ENCODE measurements at regions not wholly inside any gene's neighbourhood (a gene's known extent, or its start where the extent isn't known, plus 50 kb on each side); places are given as distances from the start of the nearest gene placed in this dataset.
A peak's percentile ranks its signal among the peaks of the same experiment; 100 is the strongest.

DNA sequence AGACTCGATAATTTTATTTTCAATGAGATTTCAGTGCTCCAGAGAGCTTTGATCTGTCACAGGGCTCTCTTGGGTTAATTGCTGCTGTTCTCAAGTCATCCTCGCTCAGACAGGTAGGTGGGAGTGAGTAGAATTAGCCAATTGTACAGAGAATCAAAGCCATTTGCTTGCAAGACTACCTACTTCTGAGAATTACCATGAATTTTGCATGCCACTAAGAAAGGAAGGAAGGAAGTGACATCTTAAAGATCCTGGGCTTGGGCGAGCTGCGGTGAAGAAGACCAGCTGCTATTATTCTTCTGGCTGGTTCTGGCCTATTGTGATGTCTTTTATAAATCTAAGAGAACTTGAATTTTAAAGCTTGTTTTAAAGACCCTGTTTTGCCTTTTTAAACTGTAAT is 154.1 kb upstream of the LPP start:
- no peak overlapping the region for H3K4me3 ChIP-seq (ENCODE audit: low read length in 3 of 3)
- no peaks in the 10 kb centered on the region for H3K9me3 ChIP-seq (ENCODE audit: control insufficient read depth in 2 of 3, insufficient read depth in 1 of 3, low read length in 3 of 3)
- no peak overlapping the region for H3K27ac ChIP-seq (ENCODE audit: low read depth in 2 of 2, low read length in 2 of 2)
- FAIRE-seq, result no peak
- peak in 1 of 5 donors; percentile 27 for DNase-seq
- no peaks in the 10 kb centered on the region for H3K36me3 ChIP-seq (ENCODE audit: control insufficient read depth in 2 of 3, insufficient read depth in 3 of 3, low read length in 3 of 3)
- intact Hi-C loops (cut with DNase I), result no loop called here
- H3K27me3 ChIP-seq (ENCODE audit: control insufficient read depth, insufficient read depth, low read length), result no peaks in the 10 kb centered on the region
- peaks cover 0 to 12% (median 3%) of the 10 kb centered on the region in 3 donors for H3K4me1 ChIP-seq (ENCODE audit: control insufficient read depth in 2 of 3, insufficient read depth in 2 of 3, low read depth in 1 of 3, low read length in 3 of 3)
- no peak for TF ChIP-seq CTCF (IDR thresholded peaks at IDR 0.05; ENCODE audit: borderline replicate concordance, extremely low read depth, insufficient read depth)
- no peak overlapping the region for H3K9ac ChIP-seq (ENCODE audit: low read length in 3 of 3)

- no peaks in the 10 kb centered on the region for H3K36me3 ChIP-seq (ENCODE audit: control insufficient read depth in 2 of 3, insufficient read depth in 3 of 3, low read length in 3 of 3)
- no peak for TF ChIP-seq CTCF (IDR thresholded peaks at IDR 0.05; ENCODE audit: borderline replicate concordance, extremely low read depth, insufficient read depth)
- no peaks in the 10 kb centered on the region for H3K9me3 ChIP-seq (ENCODE audit: control insufficient read depth in 2 of 3, insufficient read depth in 1 of 3, low read length in 3 of 3)
- no peak overlapping the region for H3K4me3 ChIP-seq (ENCODE audit: low read length in 3 of 3)
- H3K27me3 ChIP-seq (ENCODE audit: control insufficient read depth, insufficient read depth, low read length), result no peaks in the 10 kb centered on the region
- H3K4me1 ChIP-seq (ENCODE audit: control insufficient read depth in 2 of 3, insufficient read depth in 2 of 3, low read depth in 1 of 3, low read length in 3 of 3), result peaks cover 0 to 12% (median 3%) of the 10 kb centered on the region in 3 donors
- H3K9ac ChIP-seq (ENCODE audit: low read length in 3 of 3), result no peak overlapping the region
- DNase-seq (peak in 1 of 5 donors; percentile 46), FAIRE-seq (no peak)
- H3K27ac ChIP-seq (ENCODE audit: low read depth in 2 of 2, low read length in 2 of 2), result no peak overlapping the region
- intact Hi-C loops (cut with DNase I), result no loop called here
Observed at GRCh38 chr3:188000361-188000861, 153.5 kb upstream of the LPP start.

- Histone ChIP-seq H3K9me3 (ENCODE audit: control insufficient read depth in 2 of 3, insufficient read depth in 1 of 3, low read length in 3 of 3) (no peaks in the 10 kb centered on the region), H3K4me3 (ENCODE audit: low read length in 3 of 3) (no peak overlapping the region), H3K4me1 (ENCODE audit: control insufficient read depth in 2 of 3, insufficient read depth in 2 of 3, low read depth in 1 of 3, low read length in 3 of 3) (peaks cover 0 to 12% (median 3%) of the 10 kb centered on the region in 3 donors), H3K36me3 (ENCODE audit: control insufficient read depth in 2 of 3, insufficient read depth in 3 of 3, low read length in 3 of 3) (no peaks in the 10 kb centered on the region), H3K9ac (ENCODE audit: low read length in 3 of 3) (no peak overlapping the region), H3K27ac (ENCODE audit: low read depth in 2 of 2, low read length in 2 of 2) (no peak overlapping the region), H3K27me3 (ENCODE audit: control insufficient read depth, insufficient read depth, low read length) (no peaks in the 10 kb centered on the region)
- FAIRE-seq (no peak), DNase-seq (no peak)
- no peak for TF ChIP-seq CTCF (IDR thresholded peaks at IDR 0.05; ENCODE audit: borderline replicate concordance, extremely low read depth, insufficient read depth)
- intact Hi-C loops (cut with DNase I), result no loop called here
Observed at GRCh38 chr3:188001093-188001492, 152.9 kb upstream of the LPP start.

DNA sequence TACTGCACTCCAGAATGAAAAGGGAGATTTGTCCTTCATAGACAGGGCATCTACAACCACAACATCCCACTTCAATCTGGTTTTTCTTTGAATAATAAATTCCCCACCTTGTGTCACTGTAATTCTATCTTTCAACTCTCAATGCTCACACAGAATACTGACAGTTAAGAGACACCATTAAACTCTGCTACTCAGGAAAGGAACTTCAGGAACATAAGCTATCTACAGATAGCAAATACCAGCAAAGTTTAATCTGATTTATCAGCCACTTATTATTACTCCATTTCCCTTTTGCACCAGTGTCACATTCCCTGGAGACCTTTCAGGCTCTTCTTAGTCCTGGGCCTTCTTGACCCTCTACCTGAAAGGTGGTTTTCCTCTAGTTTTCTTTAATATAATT is 152.0 kb upstream of the LPP start:
- FAIRE-seq, result no peak
- intact Hi-C loops (cut with DNase I), result no loop called here
- H3K4me1 ChIP-seq (ENCODE audit: control insufficient read depth in 2 of 3, insufficient read depth in 2 of 3, low read depth in 1 of 3, low read length in 3 of 3), result peaks cover 0 to 12% (median 3%) of the 10 kb centered on the region in 3 donors

More for the DNA sequence above, 152.0 kb upstream of the LPP start:
- no peak for DNase-seq
- Histone ChIP-seq H3K9me3 (ENCODE audit: control insufficient read depth in 2 of 3, insufficient read depth in 1 of 3, low read length in 3 of 3) (no peaks in the 10 kb centered on the region), H3K27ac (ENCODE audit: low read depth in 2 of 2, low read length in 2 of 2) (no peak overlapping the region), H3K9ac (ENCODE audit: low read length in 3 of 3) (no peak overlapping the region), H3K27me3 (ENCODE audit: control insufficient read depth, insufficient read depth, low read length) (no peaks in the 10 kb centered on the region), H3K36me3 (ENCODE audit: control insufficient read depth in 2 of 3, insufficient read depth in 3 of 3, low read length in 3 of 3) (no peaks in the 10 kb centered on the region), H3K4me3 (ENCODE audit: low read length in 3 of 3) (no peak overlapping the region)
- TF ChIP-seq CTCF (IDR thresholded peaks at IDR 0.05; ENCODE audit: borderline replicate concordance, extremely low read depth, insufficient read depth), result no peak

Data from kidney (tissue), 13 donors.